Ishikawa (cell line): ENCODE measurements at regions not wholly inside any gene's neighbourhood (a gene's known extent, or its start where the extent isn't known, plus 50 kb on each side); places are given as distances from the start of the nearest gene placed in this dataset.

Source experiments
- CREB1 ChIP-seq: IDR thresholded peaks from 2 replicates; pipeline ENCODE4 v1.6.1; 2012; ENCODE audit warnings: low read depth
- FOXM1 ChIP-seq: IDR thresholded peaks from 2 replicates; pipeline ENCODE4 v1.6.1; 2012; ENCODE audit warnings: low read depth, borderline replicate concordance
- TAF1 ChIP-seq: IDR thresholded peaks from 2 replicates; pipeline ENCODE4 v1.6.1; 2012; ENCODE audit warnings: low read depth, mild to moderate bottlenecking
- TCF12 ChIP-seq: IDR thresholded peaks from 2 replicates; pipeline ENCODE4 v1.6.1; 2012; ENCODE audit warnings: low read depth
- USF1 ChIP-seq: IDR thresholded peaks from 2 replicates; pipeline ENCODE4 v1.6.1; 2012

GRCh38 chr3:81005992-81006391 lies 755.5 kb downstream of the GBE1 start:
- TF ChIP-seq TAF1 (no peak), USF1 (no peak), CREB1 (no peak), TCF12 (no peak), FOXM1 (no peak)
